Smooth muscle cell (in vitro differentiated cells): ENCODE measurements at regions not wholly inside any gene's neighbourhood (a gene's known extent, or its start where the extent isn't known, plus 50 kb on each side); places are given as distances from the start of the nearest gene placed in this dataset.

ENCODE experiments used
- DNase-seq: peaks from one replicate; lab custom pipeline; 2025; ENCODE audit not compliant: unreplicated experiment; lab: John Stamatoyannopoulos, UW
- H2AFZ ChIP-seq: fragments of 200-600 bp; sonication (generic); 2 replicates; pipeline ENCODE4 v1.6.0; 2016; ENCODE audit warnings: antibody characterized with exemption, low read depth, mild to moderate bottlenecking
- H3F3A ChIP-seq: fragments of 200-600 bp; sonication (generic); 2 replicates; pipeline ENCODE4 v1.6.0; 2017; ENCODE audit warnings: antibody characterized with exemption, low read depth
- H3K27ac ChIP-seq: fragments of 200-600 bp; sonication (generic); 2 replicates; pipeline ENCODE4 v1.5.1; 2016; ENCODE audit warnings: low read depth, mild to moderate bottlenecking
- H3K27me3 ChIP-seq: fragments of 200-600 bp; sonication (generic); 2 replicates; pipeline ENCODE4 v1.6.1; 2016; ENCODE audit warnings: low read depth, mild to moderate bottlenecking
- H3K36me3 ChIP-seq: fragments of 200-600 bp; sonication (generic); 2 replicates; pipeline ENCODE4 v1.5.1; 2016; ENCODE audit warnings: low read depth
- H3K4me1 ChIP-seq: fragments of 200-600 bp; sonication (generic); 2 replicates; pipeline ENCODE4 v1.5.1; 2016; ENCODE audit warnings: low read depth
- H3K4me2 ChIP-seq: fragments of 200-600 bp; sonication (generic); 2 replicates; pipeline ENCODE4 v1.6.0; 2016; ENCODE audit warnings: mild to moderate bottlenecking
- H3K4me3 ChIP-seq: fragments of 200-600 bp; sonication (generic); 2 replicates; pipeline ENCODE4 v1.5.1; 2016; ENCODE audit warnings: mild to moderate bottlenecking
- H3K79me2 ChIP-seq: fragments of 200-600 bp; sonication (generic); 2 replicates; pipeline ENCODE4 v1.6.0; 2016; ENCODE audit warnings: low read depth, mild to moderate bottlenecking
- H3K9ac ChIP-seq: fragments of 200-600 bp; sonication (generic); 2 replicates; pipeline ENCODE4 v1.6.0; 2016; ENCODE audit warnings: low read depth
- H3K9me3 ChIP-seq: fragments of 200-600 bp; sonication (generic); replicated peaks from 2 replicates; pipeline ENCODE4 v1.5.1; 2016; ENCODE audit warnings: low read depth
- H4K20me1 ChIP-seq: fragments of 200-600 bp; sonication (generic); 2 replicates; pipeline ENCODE4 v1.6.0; 2016; ENCODE audit warnings: low read depth
- CTCF ChIP-seq: fragments of 200-600 bp; sonication (generic); IDR thresholded peaks from 2 replicates; pipeline ENCODE4 v1.5.1; 2017; ENCODE audit warnings: borderline replicate concordance, mild to moderate bottlenecking, antibody characterized with exemption; ENCODE audit not compliant: insufficient read depth, poor library complexity, severe bottlenecking
- WGBS: methylation state at CpG from one replicate; pipeline ENCODE4 v1.1.7; 2016; ENCODE audit warnings: low lambda C conversion rate; 5-methylcytosine and 5-hydroxymethylcytosine counted together

- Histone ChIP-seq H3K9ac (no peak overlapping the region), H4K20me1 (no peaks in the 10 kb centered on the region), H3K79me2 (no peaks in the 10 kb centered on the region), H3K27ac (no peak overlapping the region), H3K4me2 (no peak overlapping the region), H3K4me1 (peaks cover 24% of the 10 kb centered on the region), H3K27me3 (no peaks in the 10 kb centered on the region), H3F3A (no peaks in the 10 kb centered on the region), H3K36me3 (no peaks in the 10 kb centered on the region), H2AFZ (no peak overlapping the region), H3K4me3 (no peak overlapping the region), H3K9me3 (no peaks in the 10 kb centered on the region)
- TF ChIP-seq CTCF = no peak
- WGBS = 91% methylated on average over 5 of the region's 5 CpGs
- DNase-seq = no peak
These were observed 66.7 kb upstream of the ACOT11 start for GRCh38 chr1:54481201-54481884.

- no peak for DNase-seq
- 21% methylated on average over 4 of the region's 4 CpGs for WGBS
- Histone ChIP-seq H3K9ac (no peak overlapping the region), H4K20me1 (no peaks in the 10 kb centered on the region), H3K36me3 (no peaks in the 10 kb centered on the region), H3K4me2 (no peak overlapping the region), H3K4me3 (no peak overlapping the region), H3K9me3 (no peaks in the 10 kb centered on the region), H3K4me1 (peaks cover 31% of the 10 kb centered on the region), H3K79me2 (no peaks in the 10 kb centered on the region), H3F3A (no peaks in the 10 kb centered on the region), H3K27ac (peak overlapping the region; percentile 8), H2AFZ (no peak overlapping the region), H3K27me3 (no peaks in the 10 kb centered on the region)
- TF ChIP-seq CTCF = no peak
These were observed 67.5 kb upstream of the ACOT11 start for GRCh38 chr1:54480525-54480848.

DNA sequence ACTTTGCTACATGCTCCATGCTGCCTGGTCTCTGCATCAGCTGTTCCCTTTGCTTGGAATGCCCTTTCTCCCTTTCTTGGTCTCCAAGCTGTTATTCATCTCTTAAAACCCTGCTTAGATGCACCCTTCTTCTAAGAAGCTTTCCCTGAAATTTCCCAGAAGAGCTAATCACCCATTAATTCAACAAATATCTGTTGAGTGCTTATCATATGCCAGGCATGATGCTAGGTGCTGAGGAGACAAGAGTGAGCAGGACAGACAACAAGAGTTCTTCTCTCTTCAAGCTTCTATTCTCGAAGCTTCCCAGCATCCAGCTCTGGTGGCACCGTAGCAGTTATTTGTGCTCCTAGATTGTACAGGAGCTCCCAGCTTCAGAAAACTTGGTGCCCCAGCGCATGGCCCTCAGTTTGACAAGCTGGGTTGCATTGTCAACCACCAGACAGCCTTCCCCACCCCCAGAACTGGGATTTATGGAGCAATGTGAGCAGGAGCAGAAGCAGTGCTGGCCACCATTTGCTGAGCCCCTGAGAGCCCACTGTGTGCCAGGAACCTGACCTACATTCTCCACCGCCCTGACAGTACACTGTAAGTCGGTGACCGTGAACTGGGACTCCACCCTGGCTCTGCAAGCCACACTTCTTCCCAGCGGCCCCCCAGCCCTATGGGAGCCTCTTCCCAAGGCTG is 68.0 kb upstream of the ACOT11 start:
- Histone ChIP-seq H3K4me2 (no peak overlapping the region), H3K9ac (no peak overlapping the region), H2AFZ (no peak overlapping the region), H3K4me3 (no peak overlapping the region), H3K27ac (peak overlapping the region; percentile 8), H4K20me1 (no peaks in the 10 kb centered on the region), H3K9me3 (no peaks in the 10 kb centered on the region), H3K36me3 (no peaks in the 10 kb centered on the region), H3F3A (no peaks in the 10 kb centered on the region), H3K79me2 (no peaks in the 10 kb centered on the region), H3K4me1 (peaks cover 36% of the 10 kb centered on the region), H3K27me3 (no peaks in the 10 kb centered on the region)
- WGBS = 68% methylated on average over 7 of the region's 7 CpGs
- no peak for DNase-seq
- no peak for TF ChIP-seq CTCF

DNA sequence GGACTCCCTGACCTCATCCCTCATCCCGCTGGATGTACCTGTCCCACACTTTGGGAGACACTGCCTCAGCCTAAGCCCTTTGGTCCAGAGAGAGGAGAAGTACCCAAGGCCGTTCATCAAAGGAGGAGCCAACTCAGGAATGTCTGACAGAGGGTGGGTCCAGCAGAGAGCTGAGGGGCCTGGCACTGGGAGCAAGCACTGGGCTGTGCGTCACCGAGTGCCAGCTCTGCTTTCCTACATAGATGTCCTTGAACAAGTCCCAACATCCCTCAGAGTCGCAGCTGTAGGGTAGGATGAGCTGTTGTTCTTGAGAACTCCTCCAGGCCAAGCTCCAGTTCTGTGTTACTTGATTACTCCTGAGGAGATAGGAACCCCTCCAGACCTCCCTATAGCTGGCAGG is 68.8 kb upstream of the ACOT11 start:
- Histone ChIP-seq H3K27me3 (no peaks in the 10 kb centered on the region), H3K27ac (no peak overlapping the region), H3K4me1 (peaks cover 40% of the 10 kb centered on the region), H3K4me2 (no peak overlapping the region), H3K4me3 (no peak overlapping the region), H3F3A (no peaks in the 10 kb centered on the region), H4K20me1 (no peaks in the 10 kb centered on the region), H3K36me3 (no peaks in the 10 kb centered on the region), H3K9ac (no peak overlapping the region), H3K79me2 (no peaks in the 10 kb centered on the region), H3K9me3 (no peaks in the 10 kb centered on the region), H2AFZ (no peak overlapping the region)
- WGBS = 91% methylated on average over 5 of the region's 5 CpGs
- no peak for DNase-seq
- no peak for TF ChIP-seq CTCF
